GM12878 (cell line): ENCODE measurements at regions not wholly inside any gene's neighbourhood (a gene's known extent, or its start where the extent isn't known, plus 50 kb on each side); places are given as distances from the start of the nearest gene placed in this dataset.

Source experiments
- ATAC-seq: fragments of 200-7000 bp; cut with Tn5 transposase; 3 replicates; pipeline ENCODE4 v1.9.1; 2020; ENCODE audit warnings: mild to moderate bottlenecking, moderate library complexity
- BruUV-seq: library from RNA; stranded (reverse); fragments of 400-500 nt; replicated peaks from 2 replicates; lab custom pipeline; 2021; lab: Mats Ljungman, UMichigan
- CTCF ChIA-PET: fragments of 300-600 bp; sonication (Branson Sonifier 250); formaldehyde crosslinking; extraction: SDS; loops from one replicate; lab custom pipeline; 2021; ENCODE audit warnings: inconsistent platforms; lab: Yijun Ruan, JAX
- POLR2A ChIA-PET: fragments of 350-600 bp; formaldehyde crosslinking; extraction: SDS; loops from one replicate; lab custom pipeline; 2021; ENCODE audit warnings: inconsistent platforms; lab: Charles Lee
- RAD21 ChIA-PET: fragments of 300-600 bp; sonication (Branson Sonifier 250); formaldehyde crosslinking; loops from one replicate; lab custom pipeline; 2023; ENCODE audit warnings: antibody characterized with exemption; ENCODE audit not compliant: unreplicated experiment; lab: Charles Lee
- SMC1A ChIA-PET: fragments of 300-600 bp; sonication (Branson Sonifier 250); formaldehyde crosslinking; loops from one replicate; lab custom pipeline; 2023; ENCODE audit not compliant: unreplicated experiment, uncharacterized antibody; lab: Charles Lee
- DNase-seq: peaks from one replicate; pipeline ENCODE4 v3.0.0-alpha.2; 2011; ENCODE audit warnings: low read depth, low spot score
- FAIRE-seq: peaks from 3 replicates; lab custom pipeline; 2011; peaks lifted over from hg19 to GRCh38; lab: Jason Lieb, UNC
- H2AFZ ChIP-seq: 2 replicates; pipeline ENCODE4 v1.6.0; 2011; ENCODE audit warnings: low read depth, low read length, control low read depth; ENCODE audit not compliant: control insufficient read depth
- H3K27ac ChIP-seq: 2 replicates; pipeline ENCODE4 v1.5.1; 2011; ENCODE audit warnings: control low read depth; ENCODE audit not compliant: control insufficient read depth, insufficient read depth
- H3K27me3 ChIP-seq, 2 experiments: replicated peaks in 1 of 2; 2 replicates each; pipeline versions ENCODE4 v1.6.0 to v1.6.1; 2011; ENCODE audit warnings: low read length in 1 of 2; ENCODE audit not compliant: control insufficient read depth in 2 of 2, insufficient read depth in 2 of 2
- H3K36me3 ChIP-seq, 2 experiments: 2 replicates each; pipeline ENCODE4 v1.5.1; 2011; ENCODE audit warnings: low read length in 1 of 2; ENCODE audit not compliant: control insufficient read depth in 2 of 2, insufficient read depth in 2 of 2
- H3K4me1 ChIP-seq: 2 replicates; pipeline ENCODE4 v1.6.1; 2011; ENCODE audit warnings: mild to moderate bottlenecking, low read length, moderate library complexity, mixed read lengths; ENCODE audit not compliant: control insufficient read depth, insufficient read depth
- H3K4me2 ChIP-seq: 2 replicates; pipeline ENCODE4 v1.6.0; 2011; ENCODE audit warnings: control low read depth; ENCODE audit not compliant: control insufficient read depth, insufficient read depth
- H3K4me3 ChIP-seq: fragments of 200-600 bp; sonication (generic); 2 replicates; pipeline ENCODE4 v1.5.1; 2016
- H3K79me2 ChIP-seq: 2 replicates; pipeline ENCODE4 v1.6.0; 2011; ENCODE audit warnings: low read length; ENCODE audit not compliant: control insufficient read depth, insufficient read depth
- H3K9ac ChIP-seq: 2 replicates; pipeline ENCODE4 v1.8.0; 2011; ENCODE audit warnings: low read length, control low read depth, mixed read lengths; ENCODE audit not compliant: control insufficient read depth, insufficient read depth
- H3K9me3 ChIP-seq: replicated peaks from 3 replicates; pipeline ENCODE4 v1.5.1; 2011; ENCODE audit warnings: mild to moderate bottlenecking, low read length; ENCODE audit not compliant: control insufficient read depth, insufficient read depth
- H4K20me1 ChIP-seq: 2 replicates; pipeline ENCODE4 v1.6.0; 2011; ENCODE audit not compliant: control insufficient read depth, insufficient read depth
- ATF2 ChIP-seq: IDR thresholded peaks from 2 replicates; pipeline ENCODE4 v1.6.1; 2012; ENCODE audit warnings: low read length, inconsistent platforms
- BCLAF1 ChIP-seq: fragments of 450-650 bp; IDR thresholded peaks from 2 replicates; pipeline ENCODE4 v1.6.1; 2017; ENCODE audit warnings: antibody characterized with exemption, mild to moderate bottlenecking, moderate library complexity
- CHD1 ChIP-seq: IDR thresholded peaks from 2 replicates; pipeline ENCODE4 v1.6.1; 2012; ENCODE audit warnings: low read depth, low read length, improper control_type of control experiment
- FOS ChIP-seq: IDR thresholded peaks from 3 replicates; pipeline ENCODE4 v1.6.1; 2011; ENCODE audit warnings: borderline replicate concordance; ENCODE audit not compliant: insufficient read length; ENCODE audit errors: extremely low read depth
- FOXM1 ChIP-seq: IDR thresholded peaks from 2 replicates; pipeline ENCODE4 v1.6.1; 2012; ENCODE audit warnings: low read depth, mild to moderate bottlenecking, inconsistent platforms, low read length, moderate library complexity
- JUND ChIP-seq: IDR thresholded peaks from 2 replicates; pipeline ENCODE4 v1.6.1; 2012; ENCODE audit warnings: low read depth, mild to moderate bottlenecking, low read length, improper control_type of control experiment, moderate library complexity
- NFXL1 ChIP-seq: fragments of 450-650 bp; IDR thresholded peaks from 2 replicates; pipeline ENCODE4 v1.6.1; 2017; ENCODE audit warnings: antibody characterized with exemption, mild to moderate bottlenecking, borderline replicate concordance
- STAT1 ChIP-seq: fragments of 450-650 bp; conservative IDR thresholded peaks from 2 replicates; pipeline ENCODE4 v1.6.1; 2014; ENCODE audit warnings: antibody characterized with exemption, mild to moderate bottlenecking
- TARDBP ChIP-seq: IDR thresholded peaks from 2 replicates; pipeline ENCODE4 v1.6.1; 2016; ENCODE audit warnings: borderline replicate concordance
- ZBTB40 ChIP-seq: fragments of 450-650 bp; IDR thresholded peaks from 2 replicates; pipeline ENCODE4 v1.6.1; 2016; ENCODE audit warnings: mild to moderate bottlenecking, moderate library complexity, borderline replicate concordance
- ZZZ3 ChIP-seq: IDR thresholded peaks from 2 replicates; pipeline ENCODE4 v1.6.1; 2011; ENCODE audit warnings: low read depth; ENCODE audit not compliant: control insufficient read depth, insufficient read length
- WGBS: methylation state at CpG from one replicate; pipeline ENCODE4 v1.1.6; 2016; ENCODE audit warnings: low lambda C conversion rate; ENCODE audit not compliant: insufficient replicate concordance, insufficient coverage; ENCODE audit errors: missing lambda C conversion rate; 5-methylcytosine and 5-hydroxymethylcytosine counted together
- in situ Hi-C: fragments of 300-500 bp; cut with MboI; formaldehyde crosslinking; loops from 9 replicates; pipeline ENCODE4 v1.14.3; 2018; ENCODE audit warnings: mixed read lengths
- intact Hi-C: fragments of 100-400 bp; cut with micrococcal nuclease; formaldehyde crosslinking; loops from one replicate; pipeline ENCODE4 v1.14.2; 2022; ENCODE audit not compliant: unreplicated experiment
- TF ChIP-seq, protein P1 (sequence below): fragments of 450-650 bp; conservative IDR thresholded peaks from 2 replicates; pipeline ENCODE4 v1.6.1; 2017; ENCODE audit warnings: mild to moderate bottlenecking, moderate library complexity

DNA sequence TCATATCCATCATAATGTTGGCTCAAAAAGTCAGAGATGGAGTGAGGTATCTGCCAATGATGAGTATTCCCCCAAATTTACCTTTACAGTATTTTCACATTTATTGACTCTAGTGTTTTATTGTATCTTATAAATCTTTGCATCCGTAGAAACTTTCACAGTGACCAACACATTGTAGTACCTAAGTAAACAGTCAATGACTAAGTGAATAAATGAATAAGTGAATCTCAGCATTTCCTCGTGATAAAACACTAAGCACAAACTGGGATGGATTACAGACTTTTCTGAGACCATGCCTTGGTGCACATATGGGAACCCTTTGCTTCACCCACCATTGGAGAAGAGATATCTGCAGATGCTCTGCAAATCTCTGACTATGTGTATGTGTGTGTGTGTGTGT, 429.9 kb downstream of the NR4A2 start (continued):
- TF ChIP-seq, protein P1, sequence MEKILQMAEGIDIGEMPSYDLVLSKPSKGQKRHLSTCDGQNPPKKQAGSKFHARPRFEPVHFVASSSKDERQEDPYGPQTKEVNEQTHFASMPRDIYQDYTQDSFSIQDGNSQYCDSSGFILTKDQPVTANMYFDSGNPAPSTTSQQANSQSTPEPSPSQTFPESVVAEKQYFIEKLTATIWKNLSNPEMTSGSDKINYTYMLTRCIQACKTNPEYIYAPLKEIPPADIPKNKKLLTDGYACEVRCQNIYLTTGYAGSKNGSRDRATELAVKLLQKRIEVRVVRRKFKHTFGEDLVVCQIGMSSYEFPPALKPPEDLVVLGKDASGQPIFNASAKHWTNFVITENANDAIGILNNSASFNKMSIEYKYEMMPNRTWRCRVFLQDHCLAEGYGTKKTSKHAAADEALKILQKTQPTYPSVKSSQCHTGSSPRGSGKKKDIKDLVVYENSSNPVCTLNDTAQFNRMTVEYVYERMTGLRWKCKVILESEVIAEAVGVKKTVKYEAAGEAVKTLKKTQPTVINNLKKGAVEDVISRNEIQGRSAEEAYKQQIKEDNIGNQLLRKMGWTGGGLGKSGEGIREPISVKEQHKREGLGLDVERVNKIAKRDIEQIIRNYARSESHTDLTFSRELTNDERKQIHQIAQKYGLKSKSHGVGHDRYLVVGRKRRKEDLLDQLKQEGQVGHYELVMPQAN: no peak
- no peak for TF ChIP-seq STAT1
- no peak for TF ChIP-seq FOXM1
- TF ChIP-seq NFXL1: no peak
- no peak for TF ChIP-seq ZZZ3

GRCh38 chr2:155895016-155895415, 437.5 kb downstream of the NR4A2 start:
- H3K79me2 ChIP-seq: no peaks in the 10 kb centered on the region
- H2AFZ ChIP-seq: no peak overlapping the region
- H3K27ac ChIP-seq: no peak overlapping the region
- intact Hi-C loops (no loop called here), in situ Hi-C loops (no loop called here)
- no peaks in the 10 kb centered on the region for H3K27me3 ChIP-seq
- no peaks in the 10 kb centered on the region for H4K20me1 ChIP-seq
- ChIA-PET CTCF (no interaction called here), POLR2A (no interaction called here), SMC1A (no interaction called here), RAD21 (no interaction called here)
- H3K4me2 ChIP-seq: no peak overlapping the region
- no peaks in the 10 kb centered on the region for H3K36me3 ChIP-seq
- no peaks in the 10 kb centered on the region for H3K4me1 ChIP-seq
- TF ChIP-seq BCLAF1 (no peak), TARDBP (no peak), ATF2 (no peak), CHD1 (no peak), JUND (no peak), FOS (no peak), ZBTB40 (no peak)
- ATAC-seq (no peak), FAIRE-seq (no peak), DNase-seq (no peak)
- H3K9me3 ChIP-seq: no peaks in the 10 kb centered on the region
- no peak overlapping the region for H3K9ac ChIP-seq
- no peak overlapping the region for H3K4me3 ChIP-seq
- no TSS peak for BruUV-seq
- WGBS: 0% methylated on average over 1 of the region's 1 CpG
